ENCODE measurements at regions not wholly inside any gene's neighbourhood (a gene's known extent, or its start where the extent isn't known, plus 50 kb on each side); places are given as distances from the start of the nearest gene placed in this dataset.

DNA sequence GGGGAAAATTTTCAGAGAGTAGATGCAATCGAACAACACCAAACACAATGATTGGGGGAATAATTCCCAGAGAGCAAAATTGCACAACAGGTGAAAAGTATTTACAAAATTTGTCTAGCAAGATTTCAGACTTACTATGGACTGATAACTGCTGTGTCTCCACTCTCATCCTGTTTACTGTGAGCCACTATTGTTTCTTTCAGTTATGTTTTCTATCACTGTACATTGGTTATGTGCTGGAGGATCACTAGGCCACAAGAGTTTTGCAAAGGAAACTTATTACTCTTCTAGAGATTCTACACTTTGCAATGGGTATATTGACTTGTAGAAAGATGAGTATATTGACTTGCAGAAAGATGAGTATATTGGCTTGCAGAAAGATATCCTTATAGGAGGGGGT, 934.1 kb upstream of the CRIM1 start:
- TF ChIP-seq, protein P1, sequence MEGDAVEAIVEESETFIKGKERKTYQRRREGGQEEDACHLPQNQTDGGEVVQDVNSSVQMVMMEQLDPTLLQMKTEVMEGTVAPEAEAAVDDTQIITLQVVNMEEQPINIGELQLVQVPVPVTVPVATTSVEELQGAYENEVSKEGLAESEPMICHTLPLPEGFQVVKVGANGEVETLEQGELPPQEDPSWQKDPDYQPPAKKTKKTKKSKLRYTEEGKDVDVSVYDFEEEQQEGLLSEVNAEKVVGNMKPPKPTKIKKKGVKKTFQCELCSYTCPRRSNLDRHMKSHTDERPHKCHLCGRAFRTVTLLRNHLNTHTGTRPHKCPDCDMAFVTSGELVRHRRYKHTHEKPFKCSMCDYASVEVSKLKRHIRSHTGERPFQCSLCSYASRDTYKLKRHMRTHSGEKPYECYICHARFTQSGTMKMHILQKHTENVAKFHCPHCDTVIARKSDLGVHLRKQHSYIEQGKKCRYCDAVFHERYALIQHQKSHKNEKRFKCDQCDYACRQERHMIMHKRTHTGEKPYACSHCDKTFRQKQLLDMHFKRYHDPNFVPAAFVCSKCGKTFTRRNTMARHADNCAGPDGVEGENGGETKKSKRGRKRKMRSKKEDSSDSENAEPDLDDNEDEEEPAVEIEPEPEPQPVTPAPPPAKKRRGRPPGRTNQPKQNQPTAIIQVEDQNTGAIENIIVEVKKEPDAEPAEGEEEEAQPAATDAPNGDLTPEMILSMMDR (IDR thresholded peaks at IDR 0.05; ENCODE audit: insufficient read depth, low read length): no peak
- no peak for TF ChIP-seq GABPA (IDR thresholded peaks at IDR 0.05; ENCODE audit: low read depth)
- TF ChIP-seq, protein P2, sequence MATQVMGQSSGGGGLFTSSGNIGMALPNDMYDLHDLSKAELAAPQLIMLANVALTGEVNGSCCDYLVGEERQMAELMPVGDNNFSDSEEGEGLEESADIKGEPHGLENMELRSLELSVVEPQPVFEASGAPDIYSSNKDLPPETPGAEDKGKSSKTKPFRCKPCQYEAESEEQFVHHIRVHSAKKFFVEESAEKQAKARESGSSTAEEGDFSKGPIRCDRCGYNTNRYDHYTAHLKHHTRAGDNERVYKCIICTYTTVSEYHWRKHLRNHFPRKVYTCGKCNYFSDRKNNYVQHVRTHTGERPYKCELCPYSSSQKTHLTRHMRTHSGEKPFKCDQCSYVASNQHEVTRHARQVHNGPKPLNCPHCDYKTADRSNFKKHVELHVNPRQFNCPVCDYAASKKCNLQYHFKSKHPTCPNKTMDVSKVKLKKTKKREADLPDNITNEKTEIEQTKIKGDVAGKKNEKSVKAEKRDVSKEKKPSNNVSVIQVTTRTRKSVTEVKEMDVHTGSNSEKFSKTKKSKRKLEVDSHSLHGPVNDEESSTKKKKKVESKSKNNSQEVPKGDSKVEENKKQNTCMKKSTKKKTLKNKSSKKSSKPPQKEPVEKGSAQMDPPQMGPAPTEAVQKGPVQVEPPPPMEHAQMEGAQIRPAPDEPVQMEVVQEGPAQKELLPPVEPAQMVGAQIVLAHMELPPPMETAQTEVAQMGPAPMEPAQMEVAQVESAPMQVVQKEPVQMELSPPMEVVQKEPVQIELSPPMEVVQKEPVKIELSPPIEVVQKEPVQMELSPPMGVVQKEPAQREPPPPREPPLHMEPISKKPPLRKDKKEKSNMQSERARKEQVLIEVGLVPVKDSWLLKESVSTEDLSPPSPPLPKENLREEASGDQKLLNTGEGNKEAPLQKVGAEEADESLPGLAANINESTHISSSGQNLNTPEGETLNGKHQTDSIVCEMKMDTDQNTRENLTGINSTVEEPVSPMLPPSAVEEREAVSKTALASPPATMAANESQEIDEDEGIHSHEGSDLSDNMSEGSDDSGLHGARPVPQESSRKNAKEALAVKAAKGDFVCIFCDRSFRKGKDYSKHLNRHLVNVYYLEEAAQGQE (IDR thresholded peaks at IDR 0.05; ENCODE audit: insufficient replicate concordance, low read depth): no peak
- no peak for TF ChIP-seq POLR2AphosphoS5 (IDR thresholded peaks at IDR 0.05; ENCODE audit: low read depth)

Measured in HL-60 (cell line).